GM13976 (cell line): ENCODE measurements at regions not wholly inside any gene's neighbourhood (a gene's known extent, or its start where the extent isn't known, plus 50 kb on each side); places are given as distances from the start of the nearest gene placed in this dataset.

Experiments used
- DNase-seq: peaks from one replicate; pipeline ENCODE4 v3.0.0; 2012; ENCODE audit warnings: low spot score
- in situ Hi-C: fragments of 300-500 bp; cut with MboI; formaldehyde crosslinking; loops from one replicate; pipeline ENCODE4 v1.12.0; 2022; ENCODE audit warnings: low sequenced_read_pairs, mixed read lengths, inconsistent platforms; ENCODE audit not compliant: unreplicated experiment
- TF ChIP-seq, protein P1 (sequence below): IDR thresholded peaks from 2 replicates; pipeline ENCODE4 v1.5.1; 2012; ENCODE audit warnings: borderline replicate concordance, mild to moderate bottlenecking; ENCODE audit not compliant: insufficient read depth; ENCODE audit errors: extremely low read depth, missing control alignments, control extremely low read depth

DNA sequence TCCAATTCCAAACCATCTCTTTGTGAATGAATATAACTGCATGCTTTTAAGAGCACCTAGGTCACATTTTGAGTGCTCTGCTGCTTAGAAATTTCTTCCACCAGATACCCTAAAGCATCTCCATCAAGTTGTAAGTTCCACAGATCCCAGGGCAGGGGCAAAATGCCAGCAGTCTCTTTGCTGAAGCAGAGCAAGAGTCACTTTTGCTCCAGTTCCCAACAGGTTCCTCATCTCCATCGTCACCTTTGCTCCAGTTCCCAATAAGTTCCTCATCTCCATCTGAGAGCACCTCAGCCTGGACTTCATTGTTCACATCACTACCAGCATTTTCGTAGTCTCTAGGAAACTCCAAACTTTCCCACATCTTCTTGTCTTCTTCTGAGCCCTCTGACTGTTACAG, 116.7 kb upstream of the ALKAL2 start:
- in situ Hi-C loops, result no loop called here
- TF ChIP-seq, protein P1, sequence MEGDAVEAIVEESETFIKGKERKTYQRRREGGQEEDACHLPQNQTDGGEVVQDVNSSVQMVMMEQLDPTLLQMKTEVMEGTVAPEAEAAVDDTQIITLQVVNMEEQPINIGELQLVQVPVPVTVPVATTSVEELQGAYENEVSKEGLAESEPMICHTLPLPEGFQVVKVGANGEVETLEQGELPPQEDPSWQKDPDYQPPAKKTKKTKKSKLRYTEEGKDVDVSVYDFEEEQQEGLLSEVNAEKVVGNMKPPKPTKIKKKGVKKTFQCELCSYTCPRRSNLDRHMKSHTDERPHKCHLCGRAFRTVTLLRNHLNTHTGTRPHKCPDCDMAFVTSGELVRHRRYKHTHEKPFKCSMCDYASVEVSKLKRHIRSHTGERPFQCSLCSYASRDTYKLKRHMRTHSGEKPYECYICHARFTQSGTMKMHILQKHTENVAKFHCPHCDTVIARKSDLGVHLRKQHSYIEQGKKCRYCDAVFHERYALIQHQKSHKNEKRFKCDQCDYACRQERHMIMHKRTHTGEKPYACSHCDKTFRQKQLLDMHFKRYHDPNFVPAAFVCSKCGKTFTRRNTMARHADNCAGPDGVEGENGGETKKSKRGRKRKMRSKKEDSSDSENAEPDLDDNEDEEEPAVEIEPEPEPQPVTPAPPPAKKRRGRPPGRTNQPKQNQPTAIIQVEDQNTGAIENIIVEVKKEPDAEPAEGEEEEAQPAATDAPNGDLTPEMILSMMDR, result no peak
- no peak for DNase-seq

DNA sequence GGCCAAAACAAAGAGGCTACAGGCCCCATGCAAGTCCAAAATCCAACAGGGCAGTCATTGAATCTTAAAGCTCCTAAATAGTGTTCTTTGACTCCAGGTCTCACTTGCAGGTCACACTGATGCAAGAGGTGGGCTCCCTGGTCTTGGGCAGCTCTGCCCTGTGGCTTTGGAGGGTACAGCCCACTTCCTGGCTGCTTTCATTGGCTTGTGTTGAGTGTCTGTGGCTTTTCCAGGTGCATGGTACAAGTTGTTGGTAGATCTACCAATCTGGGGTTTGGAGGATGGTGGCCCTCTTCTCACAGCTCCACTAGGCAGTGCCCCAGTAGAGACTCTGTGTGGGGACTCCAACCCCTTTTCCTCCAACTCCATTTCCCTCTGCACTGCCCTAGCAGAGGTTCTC, 115.8 kb upstream of the ALKAL2 start:
- no peak for DNase-seq
- in situ Hi-C loops, result no loop called here
- TF ChIP-seq, protein P1, result no peak

DNA sequence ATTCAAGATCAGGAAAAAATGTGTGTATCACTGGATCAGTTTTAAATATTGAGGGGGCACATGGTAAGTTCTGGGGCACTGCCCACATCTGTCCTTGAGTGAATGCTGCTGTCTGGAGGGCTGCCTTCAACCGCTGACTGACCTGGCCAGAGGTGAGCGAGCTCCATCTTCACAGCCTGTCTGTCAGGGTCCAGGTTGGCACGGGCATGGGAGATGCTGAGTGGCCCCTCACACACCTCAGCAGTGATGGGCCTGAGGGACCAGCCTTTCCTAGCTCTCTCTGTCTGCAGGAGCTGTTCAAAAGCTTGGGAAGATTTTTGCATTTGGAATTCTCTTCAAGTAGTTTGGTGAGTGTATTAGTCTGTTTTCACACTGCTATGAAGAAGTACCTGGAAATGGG, 114.8 kb upstream of the ALKAL2 start:
- in situ Hi-C loops, result no loop called here
- TF ChIP-seq, protein P1, result no peak
- no peak for DNase-seq

DNA sequence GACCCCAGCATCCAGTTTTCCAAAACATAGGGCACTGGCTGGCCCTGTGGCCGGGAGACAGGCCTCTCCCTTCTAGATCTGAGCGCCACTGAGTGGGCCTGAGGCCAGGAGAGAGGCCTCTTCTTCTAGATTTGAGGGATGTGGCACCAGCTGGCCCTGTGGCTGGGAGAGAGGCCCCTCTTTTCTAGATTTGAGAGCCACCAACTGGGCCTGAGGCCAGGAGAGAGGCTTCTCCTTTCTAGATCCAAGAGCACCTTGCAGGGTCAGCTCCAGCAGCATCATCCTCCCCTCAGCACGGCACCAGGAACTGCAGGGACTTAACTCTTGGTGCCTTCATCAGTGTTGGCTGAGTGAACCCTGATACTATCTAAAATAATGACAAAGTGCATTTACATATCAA, 114.3 kb upstream of the ALKAL2 start:
- in situ Hi-C loops, result no loop called here

DNA sequence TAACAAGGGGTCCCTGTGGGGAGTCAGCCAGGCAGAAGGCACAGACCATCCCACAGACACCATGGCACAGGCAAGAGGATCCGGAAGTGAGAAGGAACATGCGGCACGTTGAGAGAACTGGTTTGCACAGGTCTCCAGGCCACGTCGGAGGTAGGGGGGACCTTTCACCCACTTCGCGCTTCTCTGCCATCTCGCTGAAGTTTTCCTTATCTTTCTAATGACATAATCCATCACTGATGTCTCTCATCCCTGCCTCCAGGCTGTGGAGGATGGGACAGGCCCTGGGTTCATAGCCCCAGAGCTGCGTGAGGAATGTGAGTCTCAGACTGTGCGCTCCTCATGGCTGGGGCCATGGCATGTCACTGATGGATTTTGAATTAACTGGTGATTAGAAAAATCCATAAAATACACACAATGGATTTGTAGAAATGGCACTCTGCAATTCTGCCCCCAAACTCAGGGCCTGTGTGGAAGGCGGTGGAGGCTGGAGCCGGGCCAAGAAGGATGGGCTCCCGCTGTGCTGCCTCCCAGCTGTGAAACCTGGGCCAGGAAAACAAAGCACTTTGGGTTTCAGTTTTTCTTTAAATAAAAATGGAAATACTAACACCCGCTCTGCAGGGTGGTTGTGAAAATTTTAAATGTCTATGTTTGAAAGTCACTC, 113.3 kb upstream of the ALKAL2 start:
- in situ Hi-C loops, result no loop called here
- no peak for DNase-seq
- TF ChIP-seq, protein P1, result no peak

More for the DNA sequence above, 114.3 kb upstream of the ALKAL2 start:
- DNase-seq, result no peak
- TF ChIP-seq, protein P1, result no peak

DNA sequence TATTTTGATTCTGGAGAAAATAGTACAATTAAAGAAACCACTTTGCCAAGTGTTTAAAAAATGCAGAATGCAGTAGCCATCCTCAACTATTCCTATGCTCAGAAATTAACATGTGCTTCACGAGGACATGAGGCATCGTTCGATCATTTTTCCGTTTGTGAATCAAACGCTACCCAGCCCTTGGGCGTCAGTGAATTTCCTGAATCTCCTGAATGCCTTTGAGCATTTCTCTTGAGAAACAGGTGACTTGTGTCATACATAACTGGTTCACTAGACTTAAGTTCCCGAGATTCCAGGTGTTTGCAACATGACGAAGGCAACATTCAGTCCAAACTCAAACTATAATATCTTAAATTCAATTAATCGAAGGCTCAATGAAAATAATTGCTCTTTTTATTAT, 110.0 kb upstream of the ALKAL2 start:
- TF ChIP-seq, protein P1, result no peak
- DNase-seq, result no peak
- in situ Hi-C loops, result no loop called here
